HG03460 (cell line): ENCODE measurements at regions not wholly inside any gene's neighbourhood (a gene's known extent, or its start where the extent isn't known, plus 50 kb on each side); places are given as distances from the start of the nearest gene placed in this dataset.
A peak's percentile ranks its signal among the peaks of the same experiment; 100 is the strongest.
"Not testable (repeated sequence)": the region's sequence is repeated elsewhere in the genome, so short reads cannot be mapped to it uniquely, and the experiment has no call there.

ENCODE experiments used
- ATAC-seq: cut with Tn5 transposase; IDR thresholded peaks from one replicate; pipeline ENCODE4 v1.9.1; 2021; ENCODE audit not compliant: unreplicated experiment

DNA sequence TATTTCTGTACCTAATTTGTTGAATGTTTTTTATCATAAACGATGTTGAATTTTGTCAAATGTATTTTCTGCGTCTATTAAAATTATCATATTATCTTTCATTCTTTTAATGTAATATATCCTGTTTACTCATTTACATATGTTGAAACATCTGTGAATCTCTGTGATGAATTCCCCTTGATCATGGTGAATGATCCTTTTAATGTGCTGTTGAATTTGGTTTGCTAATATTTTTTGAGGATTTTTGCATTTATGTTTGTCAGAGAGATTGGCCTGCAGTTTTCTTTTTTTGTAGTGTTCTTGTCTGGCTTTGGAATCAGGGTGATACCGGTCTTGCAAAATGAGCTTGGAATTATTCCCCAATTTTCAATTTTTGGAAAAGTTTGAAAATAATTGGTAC, 569.3 kb upstream of the CCDC179 start:
- no peak for ATAC-seq

DNA sequence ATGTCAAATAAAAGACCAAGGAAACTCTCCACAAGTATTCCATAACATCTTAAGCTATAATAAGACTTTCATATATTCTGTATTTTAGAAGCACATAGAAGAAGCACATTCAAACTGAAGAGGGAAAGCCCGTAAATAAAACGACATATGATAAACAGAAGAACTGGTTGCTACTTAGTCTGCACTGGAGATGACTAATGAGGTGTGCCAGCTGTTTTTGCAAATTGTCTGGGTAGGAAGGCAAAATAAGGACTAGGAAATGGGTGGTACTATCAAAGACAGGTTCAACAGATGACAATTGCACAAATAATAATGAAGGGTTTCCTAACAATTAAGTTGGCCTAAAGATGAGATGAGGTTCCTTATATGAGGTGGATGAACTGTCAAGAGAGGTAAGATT, 593.2 kb upstream of the CCDC179 start:
- no peak for ATAC-seq

DNA sequence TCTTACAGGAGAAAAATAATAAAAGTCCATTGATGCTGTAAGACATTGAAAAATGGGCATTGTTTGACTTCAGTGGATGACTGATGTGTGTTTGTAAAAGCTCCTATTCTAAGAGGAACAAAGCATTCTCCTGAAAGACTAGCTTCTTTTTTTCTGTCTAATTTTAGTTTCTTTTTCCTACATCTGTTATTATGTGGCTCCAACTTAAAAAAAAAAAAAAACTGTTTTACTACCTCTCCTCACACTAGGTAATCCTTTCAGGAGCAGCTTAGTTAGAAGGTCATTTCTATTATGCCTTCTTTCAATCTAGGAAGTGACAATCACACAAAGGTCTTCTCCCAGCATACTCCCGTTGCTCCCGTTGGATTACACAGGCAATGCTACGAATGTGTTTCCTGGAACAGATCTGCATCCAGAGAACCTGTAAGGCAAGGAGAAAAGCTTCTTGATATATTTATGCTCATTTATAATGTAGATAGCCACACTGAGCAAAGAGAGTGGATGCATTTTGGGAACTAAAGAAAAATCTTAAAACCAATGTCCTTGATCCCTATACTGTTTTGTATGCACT, 595.1 kb upstream of the CCDC179 start:
- no peak for ATAC-seq

DNA sequence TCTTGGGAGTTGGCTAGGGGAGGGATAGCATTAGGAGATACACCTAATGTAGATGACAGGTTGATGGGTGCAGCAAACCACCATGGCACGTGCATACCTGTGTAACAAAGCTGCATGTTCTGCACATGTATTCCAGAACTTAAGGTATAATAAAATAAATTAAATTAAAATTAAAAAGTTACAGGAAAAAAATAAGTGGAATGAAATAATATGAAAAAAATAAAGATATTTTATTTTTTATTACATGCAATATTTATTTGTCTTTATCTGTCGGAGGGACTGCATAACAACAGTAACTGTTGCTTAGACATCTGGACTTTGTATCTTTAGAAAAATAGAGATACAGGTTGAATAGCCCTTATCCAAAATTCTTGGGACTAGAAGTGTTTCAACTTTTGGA, 597.4 kb upstream of the CCDC179 start:
- no peak for ATAC-seq

DNA sequence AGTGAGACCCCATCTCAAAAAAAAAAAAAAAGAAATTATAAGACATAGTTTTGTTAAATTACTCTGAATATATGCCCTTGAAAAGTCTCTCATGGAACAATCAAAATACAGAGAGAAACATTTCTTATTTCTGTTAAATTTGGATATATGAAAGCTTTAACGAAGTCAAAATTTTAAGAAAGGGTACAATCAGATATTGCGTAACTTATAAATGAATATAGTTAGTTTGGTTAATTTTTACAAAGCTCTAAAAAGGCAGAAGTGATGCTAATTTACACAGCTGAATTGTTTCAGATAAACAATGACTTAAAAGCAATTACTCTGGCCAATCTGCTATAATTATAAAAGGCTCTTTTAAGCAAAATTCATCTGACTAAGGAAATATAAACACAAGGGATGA, 611.6 kb upstream of the CCDC179 start:
- ATAC-seq: no peak

DNA sequence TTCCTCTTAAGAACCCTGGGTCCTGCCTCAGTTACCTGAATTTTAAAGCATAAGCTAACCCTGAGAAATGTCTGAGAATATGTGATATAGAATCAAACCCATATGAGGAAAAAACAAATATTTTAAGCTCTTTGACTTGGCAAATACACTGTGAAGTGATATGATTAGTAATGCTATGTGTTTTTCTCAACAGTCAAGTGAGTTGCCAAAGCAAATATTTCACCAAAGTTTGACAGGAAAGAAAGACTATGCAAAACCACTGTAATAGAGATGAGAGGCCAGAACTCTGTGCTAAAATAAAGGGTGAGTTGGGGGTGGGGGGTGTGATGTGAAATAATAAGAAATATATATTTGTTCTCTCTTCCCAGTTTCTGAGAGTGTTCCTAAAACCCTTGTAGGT, 613.5 kb upstream of the CCDC179 start:
- ATAC-seq: no peak

DNA sequence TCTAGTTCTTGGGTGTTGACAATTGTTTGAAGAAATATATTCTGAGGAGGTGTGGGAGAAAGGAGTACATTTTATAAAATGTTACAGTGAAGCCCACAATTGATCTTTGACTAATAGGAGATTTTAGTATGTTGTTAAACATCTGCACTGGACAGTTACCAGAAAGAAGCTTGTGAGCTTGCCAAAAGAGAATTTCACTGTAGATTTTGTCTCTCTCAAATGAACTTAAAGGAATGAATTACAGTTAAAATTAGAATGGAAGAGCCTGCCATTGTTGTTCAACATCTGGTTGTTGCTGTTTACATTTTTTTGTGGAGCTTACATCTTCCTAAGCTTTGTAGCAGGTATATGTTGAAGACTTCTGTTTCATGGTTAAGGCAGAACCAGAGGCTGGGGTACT, 620.5 kb upstream of the CCDC179 start:
- no peak for ATAC-seq

DNA sequence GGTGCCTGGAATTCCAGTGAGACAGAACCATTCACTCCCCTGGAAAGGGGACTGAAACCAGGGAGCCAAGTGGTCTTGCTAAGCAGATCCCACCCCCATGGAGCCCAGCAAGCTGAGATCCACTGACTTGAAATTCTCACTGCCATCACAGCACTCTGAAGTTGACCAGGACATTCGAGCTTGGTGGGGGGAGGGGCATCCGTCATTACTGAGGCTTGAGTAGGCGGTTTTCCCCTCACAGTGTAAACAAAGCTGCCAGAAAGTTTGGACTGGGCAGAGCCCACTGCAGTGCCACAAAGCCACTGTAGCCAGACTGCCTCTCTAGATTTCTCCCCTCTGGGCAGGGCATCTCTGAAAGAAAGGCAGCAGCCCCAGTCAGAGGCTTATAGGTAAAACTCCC, 623.9 kb upstream of the CCDC179 start:
- not testable (repeated sequence) for ATAC-seq

DNA sequence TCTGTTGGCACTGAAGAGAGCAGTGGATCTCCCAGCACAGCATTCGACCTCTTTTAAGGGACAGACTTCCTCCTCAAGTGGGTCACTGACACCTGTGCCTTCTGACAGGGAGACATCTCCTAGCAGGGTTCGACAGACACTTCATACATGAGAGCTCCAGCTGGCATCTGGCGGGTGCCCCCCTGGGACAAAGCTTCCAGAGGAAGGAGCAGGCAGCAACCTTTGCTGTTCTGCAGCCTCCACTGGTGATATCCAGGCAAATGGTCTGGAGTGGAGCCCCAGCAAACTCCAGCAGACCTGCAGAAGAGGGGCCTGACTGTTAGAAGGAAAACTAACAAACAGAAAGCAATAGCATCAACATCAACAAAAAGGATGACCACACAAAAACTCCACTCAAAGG, 624.3 kb upstream of the CCDC179 start:
- not testable (repeated sequence) for ATAC-seq

DNA sequence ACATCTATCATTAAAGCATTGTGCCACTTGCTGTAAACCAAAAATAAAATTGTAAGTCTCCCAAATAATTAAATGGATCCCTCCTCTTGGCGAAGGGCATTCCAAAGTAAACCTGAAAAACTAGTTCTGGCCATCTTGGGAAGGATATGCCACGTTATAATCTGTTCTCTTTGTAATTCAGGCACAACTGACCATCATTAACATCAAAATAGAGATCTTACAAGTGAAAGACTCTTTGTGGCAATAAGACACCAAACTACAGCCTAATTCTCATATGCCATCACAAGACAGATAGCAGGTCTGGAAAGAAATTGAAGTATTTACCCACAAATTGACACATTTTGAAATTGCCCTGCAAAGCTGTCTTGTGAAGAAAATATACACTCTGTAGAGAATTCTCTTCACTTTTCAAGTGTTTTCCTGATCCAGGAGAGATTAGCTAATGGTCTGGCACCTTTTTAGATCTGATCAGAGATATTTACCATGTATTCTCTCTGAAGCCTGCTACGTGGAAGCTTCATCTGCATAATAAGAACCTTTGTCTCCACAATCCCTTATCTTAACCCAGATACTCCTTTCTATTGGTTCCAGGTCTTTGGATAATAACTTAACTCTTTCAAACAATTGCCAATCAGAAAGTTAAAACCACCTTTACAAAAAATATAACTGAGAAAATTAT, 630.4 kb upstream of the CCDC179 start:
- no peak for ATAC-seq

DNA sequence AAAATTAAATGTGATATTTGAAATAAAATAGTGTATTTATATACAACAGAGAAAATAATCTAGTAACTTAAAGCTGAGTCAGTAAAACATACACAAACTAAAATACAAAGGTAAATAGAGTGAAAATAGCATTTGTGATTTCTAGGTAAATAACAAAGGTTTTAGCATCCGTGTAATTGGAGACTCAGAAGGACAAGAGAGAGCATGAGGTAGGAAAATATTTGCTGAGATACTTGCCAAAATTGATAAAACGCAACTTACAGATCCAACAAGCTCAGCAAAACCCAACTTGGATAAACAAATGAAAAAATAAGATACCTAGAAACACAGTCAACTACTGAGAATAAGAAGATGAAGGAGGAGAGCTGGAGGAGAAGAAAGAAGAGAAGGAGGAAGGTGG, 634.7 kb upstream of the CCDC179 start:
- ATAC-seq: no peak

DNA sequence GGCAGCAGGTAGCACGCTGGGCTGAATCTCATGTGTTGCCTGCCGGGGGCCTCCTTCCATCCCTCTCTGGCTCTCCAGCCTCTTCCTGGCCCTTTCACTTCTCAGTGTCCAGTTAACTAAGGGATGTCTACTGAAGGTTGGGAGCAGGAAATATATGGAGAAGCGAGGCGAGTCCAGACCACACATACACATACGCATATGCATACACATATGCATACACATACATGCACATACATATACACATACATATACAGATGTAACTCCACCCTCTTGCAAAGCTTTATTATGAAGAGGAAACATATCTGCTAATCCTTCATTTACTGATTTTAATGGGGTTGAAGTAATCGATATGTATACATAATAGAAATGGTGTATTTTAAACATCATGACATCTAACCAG, 636.1 kb upstream of the CCDC179 start:
- ATAC-seq: no peak

DNA sequence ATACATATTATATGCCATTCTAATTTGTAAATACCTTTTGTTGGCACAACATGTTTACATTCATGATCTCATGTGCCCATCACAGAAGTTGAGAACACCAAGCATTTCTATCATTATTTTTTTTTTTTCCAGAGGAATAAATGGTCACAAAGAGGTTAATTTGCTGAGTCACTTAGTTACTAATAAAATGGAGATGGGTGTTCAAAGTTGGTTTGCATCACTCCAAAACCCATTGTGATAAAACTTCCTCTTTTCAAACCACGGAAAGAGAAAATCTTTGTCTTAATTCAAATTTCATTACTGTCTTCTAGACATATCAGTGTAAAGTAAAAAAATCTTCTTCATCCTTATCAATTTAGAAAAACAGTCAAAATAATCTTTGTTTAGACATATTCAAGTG, 636.8 kb upstream of the CCDC179 start:
- ATAC-seq: no peak

DNA sequence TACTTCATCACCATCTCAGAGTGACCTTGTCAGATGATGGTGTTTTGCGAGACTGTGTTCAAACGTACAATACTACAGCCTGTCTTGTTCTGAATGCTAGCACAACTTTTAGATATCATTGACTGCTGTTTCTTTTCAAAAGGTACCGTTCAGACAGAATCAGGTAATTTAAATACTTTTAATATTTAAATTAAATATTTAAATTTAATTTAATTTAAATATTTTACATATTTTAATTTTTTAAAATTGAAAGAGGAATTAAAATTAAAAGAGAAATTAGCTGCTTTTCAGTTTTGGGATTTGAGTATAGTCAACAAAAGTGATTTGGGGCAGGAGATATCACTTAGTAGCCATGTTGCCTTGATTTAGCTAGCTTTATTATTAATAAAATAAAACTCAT, 642.1 kb upstream of the CCDC179 start:
- no peak for ATAC-seq

DNA sequence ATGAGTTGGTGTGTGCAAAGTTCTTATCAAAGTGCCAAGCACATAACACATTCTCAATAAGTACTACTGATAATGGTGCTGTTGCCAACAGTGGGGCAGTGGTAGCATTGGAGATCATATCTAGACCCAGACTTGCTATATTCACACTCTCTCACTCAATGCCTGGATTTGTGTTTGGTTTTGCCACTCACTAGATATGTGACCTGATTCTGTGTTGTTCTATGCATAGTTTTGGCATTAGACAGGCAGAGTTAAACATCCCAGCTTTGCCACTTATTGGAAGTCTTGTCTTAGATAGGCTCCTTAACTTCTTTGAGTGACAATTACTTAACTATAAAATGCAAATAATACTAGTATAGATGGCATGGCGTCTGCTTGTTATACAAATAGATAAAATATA, 642.6 kb upstream of the CCDC179 start:
- ATAC-seq: no peak

DNA sequence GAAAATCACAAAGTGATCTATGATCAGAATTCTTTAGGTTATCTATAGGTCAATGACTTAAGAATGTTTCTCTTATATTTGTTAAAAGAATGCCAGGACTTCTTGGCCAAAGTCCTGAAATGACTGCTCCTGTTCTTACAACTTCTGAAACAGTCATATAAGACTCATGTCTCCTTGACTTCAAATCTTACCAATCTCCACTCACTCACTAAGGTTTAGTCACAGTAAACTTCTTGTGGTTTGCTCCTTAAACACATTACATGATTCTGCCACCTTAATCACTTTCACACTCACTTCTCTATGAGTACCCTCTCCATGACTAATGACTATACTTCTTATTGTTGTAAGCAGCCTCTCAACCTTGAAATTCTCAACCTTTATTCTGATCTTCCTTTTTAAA, 648.7 kb upstream of the CCDC179 start:
- ATAC-seq: no peak

DNA sequence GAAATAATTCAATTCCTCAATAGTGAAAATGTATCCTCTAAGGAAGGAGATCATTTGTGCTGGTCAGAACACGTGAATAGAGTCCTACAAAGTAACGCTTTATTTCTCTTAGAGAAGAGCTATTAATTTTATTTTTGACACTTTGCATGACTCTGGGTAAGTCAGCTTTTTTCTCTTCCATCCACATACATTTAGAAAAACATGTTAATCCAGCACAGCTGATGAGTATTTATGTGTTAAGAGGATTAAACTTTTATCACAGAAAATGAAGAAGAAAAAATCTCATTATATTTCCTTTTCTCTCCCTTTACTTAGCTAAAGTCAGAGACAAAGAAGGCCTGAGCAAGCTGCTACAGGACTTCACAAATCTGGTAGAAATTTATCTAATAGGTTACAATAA, 649.5 kb upstream of the CCDC179 start:
- ATAC-seq: no peak

DNA sequence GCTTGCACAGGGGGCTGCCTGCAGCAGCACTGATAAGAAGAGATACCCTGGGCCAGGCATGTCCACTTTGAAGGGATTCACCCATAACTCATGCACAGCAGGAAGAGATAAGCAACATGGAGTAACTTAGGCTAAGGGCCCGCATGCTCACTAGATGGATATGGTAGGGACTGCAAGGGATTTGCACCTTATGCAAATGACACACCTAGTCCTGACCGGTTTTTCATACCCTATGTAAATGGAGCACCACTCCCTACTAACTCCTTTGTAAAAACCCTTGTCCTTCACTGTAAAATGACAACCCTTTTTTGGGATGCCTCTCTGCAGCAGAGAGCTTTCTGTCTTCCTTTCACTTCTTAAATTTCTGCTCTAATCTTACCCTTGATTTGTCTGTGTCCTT, 658.9 kb upstream of the CCDC179 start:
- ATAC-seq: no peak

DNA sequence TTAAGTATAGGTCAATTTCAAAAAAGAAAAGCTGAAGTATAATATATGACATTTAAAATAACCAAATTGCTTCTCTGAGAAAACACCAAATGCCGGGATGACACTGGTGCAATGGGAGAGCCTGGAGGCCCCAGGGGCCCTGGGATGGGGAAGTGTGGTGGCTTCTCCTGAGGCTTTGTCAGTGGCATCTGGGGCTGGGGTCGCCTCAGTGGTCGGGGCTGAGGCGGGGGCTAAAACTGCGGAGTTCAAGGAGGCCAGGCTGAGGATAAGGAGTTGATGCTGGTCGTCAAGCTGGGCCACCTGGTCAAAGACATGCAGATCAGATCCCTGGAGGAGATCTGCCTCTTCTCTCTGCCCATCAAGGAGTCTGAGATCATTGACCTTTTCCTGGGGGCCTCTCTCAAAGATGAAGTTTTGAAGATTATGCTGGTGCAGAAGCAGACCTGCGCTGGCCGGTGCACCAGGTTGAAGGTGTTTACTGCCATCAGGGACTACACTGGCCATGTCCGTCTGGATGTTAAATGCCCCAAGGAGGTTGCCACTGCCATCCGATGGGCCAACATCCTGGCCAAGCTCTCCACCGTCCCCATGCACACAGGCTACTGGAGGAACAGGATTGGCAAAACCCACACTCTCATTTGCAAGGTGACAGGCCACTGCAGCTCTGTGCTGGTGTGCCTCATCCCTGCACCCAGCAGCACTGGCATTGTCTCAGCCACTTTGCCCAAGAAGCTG, 660.1 kb upstream of the CCDC179 start:
- no peak for ATAC-seq

DNA sequence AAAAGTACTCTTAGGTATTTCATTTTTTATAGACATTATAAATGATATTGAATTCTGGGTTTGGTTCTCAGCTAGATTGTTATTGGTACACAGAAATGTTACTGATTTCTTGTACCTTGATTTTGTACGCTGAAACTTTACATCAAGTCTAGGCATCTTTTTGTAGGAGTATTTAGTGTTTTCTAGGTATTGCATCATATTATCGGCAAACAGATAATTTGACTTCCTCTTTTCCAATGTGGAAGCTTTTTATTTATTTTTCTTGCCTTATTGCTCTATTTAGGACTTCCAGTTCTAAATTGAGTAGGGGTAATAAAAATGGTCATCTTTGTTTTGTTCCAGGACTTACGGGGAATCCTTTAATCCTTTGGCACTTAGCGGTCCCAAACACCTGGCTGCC, 676.6 kb upstream of the CCDC179 start:
- no peak for ATAC-seq

DNA sequence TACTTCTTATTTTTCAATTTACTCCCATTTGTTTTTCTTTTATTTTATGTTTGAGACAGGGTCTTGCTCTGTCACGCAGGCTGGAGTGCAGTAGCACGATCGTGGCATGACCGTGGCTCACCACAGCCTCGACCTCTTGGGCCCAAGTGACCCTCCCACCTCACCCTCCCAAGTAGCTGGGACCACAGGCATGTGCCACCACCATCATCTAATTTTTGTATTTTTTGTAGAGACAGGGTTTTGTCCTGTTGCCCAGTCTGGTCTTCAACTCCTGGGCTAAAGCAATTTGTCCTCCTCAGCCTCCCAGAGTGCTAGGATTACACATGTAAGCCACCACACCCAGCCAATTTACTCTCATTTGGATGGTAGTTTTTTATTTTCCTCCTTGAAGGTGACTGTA, 679.3 kb upstream of the CCDC179 start:
- no peak for ATAC-seq

DNA sequence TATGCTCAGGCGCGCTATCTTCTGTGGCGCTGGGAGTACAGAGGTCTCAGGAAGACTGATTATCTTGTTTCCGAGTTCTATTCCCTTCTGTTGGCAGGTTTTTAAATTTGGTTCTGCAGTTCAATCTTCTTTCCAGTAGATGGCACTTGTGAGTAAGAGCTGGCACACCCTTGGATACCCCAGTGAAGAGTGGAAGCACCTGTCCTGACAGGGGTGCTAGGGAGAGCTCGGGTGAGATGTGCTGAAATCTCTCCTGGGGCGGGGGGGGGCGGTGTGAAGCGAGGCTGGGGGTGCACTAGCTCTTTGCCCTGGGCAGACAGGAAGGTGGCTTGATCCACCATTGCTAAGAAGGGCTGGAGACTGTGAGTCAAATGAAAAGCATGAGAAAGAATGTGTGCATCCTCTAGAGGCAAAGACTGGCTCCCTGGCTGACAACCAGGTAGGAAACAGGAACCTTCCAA, 679.9 kb upstream of the CCDC179 start:
- peak; percentile 92 for ATAC-seq
